ENCODE measurements at regions not wholly inside any gene's neighbourhood (a gene's known extent, or its start where the extent isn't known, plus 50 kb on each side); places are given as distances from the start of the nearest gene placed in this dataset.

DNA sequence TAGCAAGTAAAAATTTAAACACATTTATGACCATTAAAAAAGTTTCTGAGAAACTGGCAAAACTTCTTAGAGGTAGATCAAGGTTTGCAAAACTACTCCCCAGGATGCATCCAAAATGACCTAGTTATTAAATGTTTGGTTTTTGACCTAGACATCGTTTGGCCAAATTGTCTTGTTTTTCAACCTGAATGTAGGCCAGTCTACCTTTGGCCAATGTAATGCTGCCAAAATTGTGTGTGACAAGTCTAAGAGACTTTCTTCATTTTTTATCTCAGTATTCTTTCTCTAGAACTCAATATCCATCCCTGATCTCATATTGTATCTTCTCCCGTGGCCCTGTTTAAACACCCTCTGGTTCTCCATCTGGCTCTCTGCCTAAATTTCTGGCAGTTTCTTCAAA, 202.0 kb downstream of the CXCL12 start:
- TF ChIP-seq, protein P1, sequence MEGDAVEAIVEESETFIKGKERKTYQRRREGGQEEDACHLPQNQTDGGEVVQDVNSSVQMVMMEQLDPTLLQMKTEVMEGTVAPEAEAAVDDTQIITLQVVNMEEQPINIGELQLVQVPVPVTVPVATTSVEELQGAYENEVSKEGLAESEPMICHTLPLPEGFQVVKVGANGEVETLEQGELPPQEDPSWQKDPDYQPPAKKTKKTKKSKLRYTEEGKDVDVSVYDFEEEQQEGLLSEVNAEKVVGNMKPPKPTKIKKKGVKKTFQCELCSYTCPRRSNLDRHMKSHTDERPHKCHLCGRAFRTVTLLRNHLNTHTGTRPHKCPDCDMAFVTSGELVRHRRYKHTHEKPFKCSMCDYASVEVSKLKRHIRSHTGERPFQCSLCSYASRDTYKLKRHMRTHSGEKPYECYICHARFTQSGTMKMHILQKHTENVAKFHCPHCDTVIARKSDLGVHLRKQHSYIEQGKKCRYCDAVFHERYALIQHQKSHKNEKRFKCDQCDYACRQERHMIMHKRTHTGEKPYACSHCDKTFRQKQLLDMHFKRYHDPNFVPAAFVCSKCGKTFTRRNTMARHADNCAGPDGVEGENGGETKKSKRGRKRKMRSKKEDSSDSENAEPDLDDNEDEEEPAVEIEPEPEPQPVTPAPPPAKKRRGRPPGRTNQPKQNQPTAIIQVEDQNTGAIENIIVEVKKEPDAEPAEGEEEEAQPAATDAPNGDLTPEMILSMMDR (IDR thresholded peaks at IDR 0.05) = no peak
- no peak for TF ChIP-seq POLR2A (IDR thresholded peaks at IDR 0.05)
